Non-pigmented ciliary epithelial cell (primary cell): ENCODE measurements at regions not wholly inside any gene's neighbourhood (a gene's known extent, or its start where the extent isn't known, plus 50 kb on each side); places are given as distances from the start of the nearest gene placed in this dataset.
"Not testable (repeated sequence)": the region's sequence is repeated elsewhere in the genome, so short reads cannot be mapped to it uniquely, and the experiment has no call there.

Source experiments
- DNase-seq: peaks from one replicate; pipeline ENCODE4 v3.0.0-alpha.2; 2010; ENCODE audit warnings: low read depth

- DNase-seq: no peak
Measured at GRCh38 chr5:50343715-50344114, 97.4 kb downstream of the EMB start.

- DNase-seq: no peak
Measured at GRCh38 chr5:50340757-50341156, 100.3 kb downstream of the EMB start.

GRCh38 chr5:50330633-50331032, 110.5 kb downstream of the EMB start:
- not testable (repeated sequence) for DNase-seq

- DNase-seq: no peak
Measured at GRCh38 chr5:50328193-50328729, 112.8 kb downstream of the EMB start.

GRCh38 chr5:50325237-50325832, 115.8 kb downstream of the EMB start:
- DNase-seq: peak; percentile 4

- no peak for DNase-seq
Measured at GRCh38 chr5:50320131-50320749, 120.8 kb downstream of the EMB start.

- DNase-seq: no peak
Measured at GRCh38 chr5:50318220-50318619, 122.9 kb downstream of the EMB start.

GRCh38 chr5:50306488-50306887, 134.6 kb downstream of the EMB start:
- DNase-seq: not testable (repeated sequence)

GRCh38 chr5:50302815-50303490, 138.1 kb downstream of the EMB start:
- DNase-seq: no peak

GRCh38 chr5:50301756-50302155, 139.3 kb downstream of the EMB start:
- no peak for DNase-seq

- no peak for DNase-seq
Measured at GRCh38 chr5:50300878-50301277, 140.2 kb downstream of the EMB start.

- no peak for DNase-seq
Measured at GRCh38 chr5:50299896-50300295, 141.2 kb downstream of the EMB start.

- no peak for DNase-seq
Measured at GRCh38 chr5:50292735-50293394, 148.2 kb downstream of the EMB start.

- not testable (repeated sequence) for DNase-seq
Measured at GRCh38 chr5:50280461-50280860, 160.6 kb downstream of the EMB start.
